HG02981 (cell line): ENCODE measurements at regions not wholly inside any gene's neighbourhood (a gene's known extent, or its start where the extent isn't known, plus 50 kb on each side); places are given as distances from the start of the nearest gene placed in this dataset.
A peak's percentile ranks its signal among the peaks of the same experiment; 100 is the strongest.
"Not testable (repeated sequence)": the region's sequence is repeated elsewhere in the genome, so short reads cannot be mapped to it uniquely, and the experiment has no call there.

Source experiments
- ATAC-seq: cut with Tn5 transposase; IDR thresholded peaks from one replicate; pipeline ENCODE4 v1.9.1; 2021; ENCODE audit warnings: mild to moderate bottlenecking, moderate library complexity; ENCODE audit not compliant: unreplicated experiment

DNA sequence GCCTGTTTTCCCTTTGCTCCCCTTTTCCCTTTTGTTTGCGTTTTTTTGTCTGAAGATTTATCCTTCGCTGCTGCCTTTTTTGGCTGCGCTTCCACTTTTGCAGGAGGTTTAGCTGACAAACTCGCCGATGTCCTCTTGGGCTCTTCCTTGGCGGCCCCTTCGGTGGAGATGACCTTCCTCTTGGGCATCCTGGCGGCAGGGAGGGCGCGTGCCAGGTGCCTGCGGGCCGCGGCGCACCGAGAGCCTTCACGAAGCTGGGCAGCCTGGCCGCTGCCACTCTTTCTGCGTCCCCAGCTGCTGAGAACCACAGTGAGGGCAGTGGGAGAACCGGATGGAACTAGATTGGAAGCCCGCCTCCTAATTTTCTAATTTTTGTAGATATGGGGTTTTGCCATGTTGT lies 197.1 kb upstream of the C2CD4B start:
- no peak for ATAC-seq

DNA sequence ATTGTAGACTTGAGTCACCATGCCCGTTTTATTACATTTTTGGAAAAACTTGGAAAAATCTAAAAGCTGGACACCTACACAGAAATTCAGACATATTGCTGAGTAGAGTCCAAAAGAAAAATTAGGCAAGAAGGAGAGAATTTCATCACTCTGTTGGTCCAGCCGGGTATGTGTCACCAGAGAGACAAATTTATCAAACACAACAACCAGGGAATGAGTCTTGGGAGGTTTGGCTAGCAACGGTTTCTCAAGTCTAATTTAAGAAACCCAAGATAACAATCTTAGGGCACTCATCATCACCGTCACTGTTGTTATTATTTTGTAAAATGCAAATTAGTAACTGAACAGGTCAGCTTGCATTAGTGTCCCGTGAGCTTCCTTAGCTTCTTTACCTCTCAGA lies 197.5 kb upstream of the C2CD4B start:
- ATAC-seq, result no peak

DNA sequence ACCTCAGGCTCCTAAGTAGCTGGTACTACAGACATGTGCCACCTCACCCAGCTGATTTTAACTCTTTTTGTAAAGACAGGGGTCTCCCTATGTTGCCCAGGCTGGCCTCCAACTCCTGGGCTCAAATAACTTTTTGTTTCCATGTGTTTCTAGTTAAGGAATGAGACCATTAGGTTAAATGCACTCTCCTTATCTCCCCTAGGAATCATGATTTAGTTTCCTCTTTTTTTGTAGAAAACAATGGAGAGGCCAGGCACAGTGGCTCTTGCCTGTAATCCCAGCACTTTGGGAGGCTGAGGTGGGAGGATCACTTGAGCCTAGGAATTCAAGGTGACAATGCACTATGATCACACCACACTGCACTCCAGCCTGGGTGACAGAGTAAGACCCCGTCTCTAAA lies 198.8 kb upstream of the C2CD4B start:
- ATAC-seq, result no peak

DNA sequence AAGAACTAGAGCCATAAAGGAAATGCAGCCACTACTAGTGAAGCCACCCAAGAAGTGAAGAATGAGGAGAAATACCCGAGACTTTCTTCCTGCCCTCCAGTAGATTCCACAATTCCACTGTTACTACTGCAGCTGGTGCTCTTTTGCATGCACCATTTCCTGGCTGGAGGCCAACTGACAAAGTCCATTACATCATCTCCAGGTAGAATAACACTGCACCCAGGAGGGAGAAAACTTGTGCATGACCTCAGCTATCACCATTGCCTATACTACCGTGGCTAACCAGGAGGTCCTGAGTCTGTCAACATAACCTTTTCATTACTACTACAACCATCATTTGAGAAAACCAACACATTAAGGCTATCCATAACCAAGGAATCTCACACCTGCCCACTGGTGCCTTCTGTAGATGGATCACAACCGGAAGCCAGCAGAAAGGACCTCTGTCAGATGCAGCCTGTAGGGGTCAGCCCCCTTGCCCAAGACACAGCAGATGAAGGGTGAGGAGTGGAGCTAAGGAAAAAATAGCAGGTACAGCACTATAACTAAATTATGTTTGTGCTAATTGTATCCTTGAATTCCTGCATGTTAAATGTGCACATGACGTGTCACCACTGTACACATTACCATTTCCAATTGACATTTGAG lies 200.8 kb upstream of the C2CD4B start:
- no peak for ATAC-seq

DNA sequence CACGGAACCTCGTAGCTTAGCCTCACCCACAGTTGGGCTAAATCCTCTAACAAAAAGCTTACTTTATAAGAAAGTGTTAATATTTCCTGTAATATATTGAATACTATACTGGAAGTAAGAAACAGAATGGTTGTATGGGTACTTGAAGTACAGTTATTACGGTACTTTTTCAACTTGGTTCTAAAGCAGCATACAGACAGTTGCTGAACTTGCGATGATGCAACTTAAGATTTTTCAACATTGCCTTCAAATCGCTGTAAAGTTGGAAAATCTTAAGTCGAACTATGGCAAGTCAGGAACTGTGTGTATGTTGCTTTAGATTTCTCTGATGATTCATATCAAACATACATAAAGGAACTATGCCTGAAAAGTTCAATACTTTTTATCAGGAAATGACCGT lies 204.4 kb upstream of the C2CD4B start:
- no peak for ATAC-seq

DNA sequence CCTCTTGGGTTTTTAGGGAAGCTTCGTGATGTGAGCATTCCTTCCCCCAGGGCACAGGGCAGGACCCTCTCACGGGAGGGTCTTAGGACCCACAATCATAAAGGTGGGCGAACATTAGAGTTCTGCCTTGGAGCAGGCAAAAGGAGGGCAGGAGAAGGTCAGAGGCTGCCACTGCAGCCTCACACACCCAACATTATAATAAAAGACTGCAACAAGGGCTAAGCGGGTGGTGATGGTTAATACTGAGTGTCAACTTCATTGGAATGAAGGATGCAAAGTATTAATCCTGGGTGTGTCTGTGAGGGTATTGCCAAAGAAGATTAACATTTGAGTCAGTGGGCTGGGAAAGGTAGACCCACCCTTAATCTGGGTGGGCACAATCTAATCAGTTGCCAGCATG lies 206.6 kb upstream of the C2CD4B start:
- ATAC-seq, result not testable (repeated sequence)

DNA sequence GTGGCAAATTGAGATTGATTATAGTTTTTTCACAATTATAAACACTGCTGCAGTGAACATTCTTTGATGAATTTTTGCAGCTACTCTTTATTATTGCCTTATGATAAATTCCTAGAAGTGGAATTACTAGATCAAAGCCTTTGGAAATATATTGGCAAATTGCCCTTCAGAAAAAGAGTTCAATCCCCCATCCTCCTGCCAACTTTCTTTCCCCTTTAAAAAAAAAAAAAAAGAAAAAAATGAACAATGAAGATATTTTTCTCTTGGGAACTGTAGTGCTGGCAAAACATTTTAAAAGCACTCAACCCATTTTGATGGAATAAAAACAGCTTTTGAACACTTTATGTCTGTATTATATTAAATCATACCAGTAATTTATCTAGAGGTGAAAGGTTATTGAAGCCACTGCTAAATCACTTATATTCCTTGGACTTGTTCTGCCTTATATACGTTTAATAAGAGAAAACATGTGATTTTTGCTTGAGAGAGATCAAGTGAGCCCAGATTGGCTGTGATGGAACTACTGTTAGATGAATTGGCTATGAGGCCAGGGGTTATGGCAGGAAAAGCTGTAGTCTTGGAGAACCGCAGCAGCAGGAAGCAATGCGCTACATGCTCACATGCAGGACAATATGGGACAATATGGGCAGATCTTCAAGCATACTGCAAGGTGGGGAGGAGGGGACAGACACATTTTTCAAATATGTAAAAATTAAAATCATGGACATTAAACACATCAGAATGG lies 212.8 kb upstream of the C2CD4B start:
- ATAC-seq, result no peak

DNA sequence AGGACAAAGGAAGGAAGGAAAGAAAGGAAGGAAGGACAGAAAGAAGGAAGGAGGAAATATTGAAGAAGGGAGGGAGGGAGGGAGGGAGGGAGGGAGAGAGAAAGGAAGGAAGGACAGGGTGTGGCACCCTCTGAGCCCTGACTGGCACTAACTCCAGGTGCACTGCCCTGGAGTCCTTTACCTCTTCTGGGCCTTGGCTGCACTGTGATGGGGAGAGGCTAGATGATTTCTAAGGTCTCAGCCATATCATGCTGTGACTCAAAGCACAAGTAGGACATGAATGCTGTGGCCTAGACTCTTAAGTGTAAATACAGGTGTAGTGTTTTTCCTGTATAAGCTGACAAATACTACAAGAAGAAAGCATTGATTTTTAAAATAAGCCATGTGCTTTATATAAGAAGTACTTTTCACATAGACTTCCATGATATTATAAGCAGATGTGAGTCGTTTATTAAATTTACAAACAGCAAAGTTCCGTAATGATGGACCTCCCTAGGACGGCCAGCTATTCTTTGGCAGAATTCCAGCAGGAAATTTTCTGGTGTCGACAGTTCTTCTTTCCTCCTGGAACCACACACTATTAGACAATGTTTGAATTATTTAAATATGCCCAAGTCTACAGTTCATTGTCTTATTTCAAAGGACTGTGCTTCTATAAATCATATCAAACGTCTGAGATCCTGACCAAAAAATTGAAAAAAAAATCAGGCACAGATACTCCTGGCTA lies 213.8 kb upstream of the C2CD4B start:
- no peak for ATAC-seq

DNA sequence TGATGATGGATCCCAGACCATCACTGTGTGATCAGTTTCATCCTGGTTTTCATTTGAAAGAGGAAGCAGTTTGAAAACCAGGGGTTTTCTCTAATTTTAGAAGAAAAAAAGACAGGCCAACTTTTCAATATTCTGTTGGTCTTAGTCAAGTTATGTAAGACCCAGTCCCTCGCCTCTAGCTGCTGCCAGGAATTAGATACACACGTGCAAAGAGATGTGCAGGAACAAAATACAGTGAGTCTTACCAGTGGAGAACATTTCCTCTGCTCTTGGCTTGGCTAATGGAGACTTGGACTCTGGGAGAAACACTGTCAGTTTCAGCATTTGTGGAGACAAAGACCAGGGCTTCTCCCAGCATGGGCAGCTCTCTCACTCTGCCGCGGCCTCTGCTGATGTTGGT lies 214.9 kb upstream of the C2CD4B start:
- ATAC-seq, result no peak

DNA sequence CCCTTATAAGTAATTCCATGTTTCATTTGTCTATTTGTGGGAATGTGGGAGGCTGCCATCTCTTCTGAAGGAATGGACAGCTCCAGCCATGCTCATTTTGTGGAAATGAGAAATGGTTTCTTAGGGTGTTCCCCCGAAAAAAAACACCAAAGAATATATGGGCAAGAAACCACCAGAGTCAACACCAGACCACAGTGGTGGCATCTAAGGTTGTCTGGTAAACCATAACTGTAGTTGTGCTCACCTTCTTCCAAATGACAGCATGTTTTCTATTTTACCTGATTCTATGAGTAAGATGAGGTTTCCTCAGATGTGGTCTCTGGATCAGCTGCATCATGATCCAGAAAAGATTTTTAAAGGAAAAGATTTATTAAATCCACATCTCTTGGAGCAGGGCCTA lies 217.0 kb upstream of the C2CD4B start:
- ATAC-seq, result no peak

DNA sequence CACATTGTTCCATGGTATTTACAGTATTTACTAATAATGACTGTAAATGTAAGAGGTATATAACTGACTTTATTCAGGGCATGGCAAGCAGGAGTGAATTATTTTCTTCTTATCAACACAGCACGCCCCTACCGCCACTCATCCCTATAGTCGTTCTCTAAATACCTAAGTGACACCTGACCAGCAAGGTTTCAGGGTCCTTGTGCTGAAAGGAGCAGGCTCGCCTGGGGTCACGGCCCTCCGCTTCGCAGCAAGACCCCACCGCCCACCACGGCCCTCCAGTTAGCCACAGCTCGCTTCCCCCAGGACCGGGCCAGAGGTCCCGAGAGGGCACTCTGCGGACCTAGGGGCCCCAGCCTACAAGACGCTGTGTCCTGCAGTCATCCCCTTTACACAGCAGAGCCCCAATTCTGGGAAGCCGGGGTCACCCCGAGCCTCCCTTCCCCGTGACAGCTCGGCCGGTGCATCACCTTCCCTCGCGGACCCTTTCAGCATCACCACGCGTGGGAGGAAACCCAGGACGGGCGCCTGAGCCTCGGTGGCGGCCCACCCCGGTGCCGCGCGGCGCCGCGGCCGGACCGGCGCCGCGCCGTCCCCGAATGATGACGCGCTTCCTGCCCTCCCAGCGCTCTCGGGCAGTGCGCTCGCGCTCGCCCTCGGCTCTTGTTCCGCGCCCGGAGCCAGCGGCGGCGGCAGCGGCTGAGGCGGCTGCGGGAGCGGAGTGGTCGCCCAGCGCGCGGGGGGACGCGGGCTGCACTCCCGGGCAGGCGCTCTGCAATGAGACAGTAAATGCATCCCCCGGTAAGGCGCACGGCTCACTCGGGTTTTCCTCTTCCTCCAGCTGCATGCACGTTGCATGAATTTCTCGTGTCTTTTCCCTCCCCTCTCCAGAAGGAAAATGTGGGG lies 225.1 kb upstream of the C2CD4B start, which contains the start of gene TLN2:
Gene TLN2 (plus strand): TSS at position 666 of the 906 bp plus-strand sequence.
- peak; percentile 87 for ATAC-seq

DNA sequence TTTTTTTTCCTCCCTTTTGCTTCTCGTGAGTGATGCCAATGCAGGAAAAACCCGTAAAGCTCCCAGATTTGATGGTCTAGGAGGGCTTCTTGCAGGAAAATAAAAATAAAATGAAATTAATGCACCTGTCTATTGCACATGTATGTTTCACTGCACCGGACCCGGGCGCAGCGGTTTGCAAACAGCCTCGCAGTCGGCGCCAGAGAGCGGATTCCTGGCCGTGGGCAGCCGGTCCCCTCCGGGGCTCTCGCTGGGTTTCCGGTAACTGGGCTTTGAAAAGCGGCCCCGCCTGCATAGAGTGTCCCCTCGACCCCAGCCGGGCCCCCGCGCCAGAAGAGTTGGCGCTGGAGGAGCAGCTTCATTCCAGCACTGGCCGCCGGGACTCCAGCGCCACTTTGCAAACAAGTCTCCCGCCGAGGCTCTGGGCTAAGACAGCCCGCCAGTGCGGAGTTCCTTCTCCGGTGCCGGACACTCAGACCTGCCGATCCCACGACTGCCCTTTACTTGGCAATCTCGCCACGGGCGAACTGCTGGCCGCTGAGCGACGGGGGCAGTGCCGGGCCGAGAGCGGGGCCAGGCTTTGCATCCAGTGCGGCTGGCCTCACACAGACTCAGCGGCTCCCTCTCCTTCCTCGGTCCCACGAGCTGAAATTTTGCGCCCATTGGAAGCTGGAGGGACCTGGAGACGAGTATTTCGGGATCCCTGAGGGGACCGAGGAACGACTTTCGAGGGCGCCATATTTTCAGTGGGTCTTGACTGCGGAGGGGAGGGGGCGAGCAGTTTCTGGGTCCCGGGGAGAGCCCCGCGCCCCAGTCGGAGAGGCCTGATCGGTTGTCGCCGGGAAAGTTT lies 225.9 kb upstream of the C2CD4B start:
- peak; percentile 21 for ATAC-seq

DNA sequence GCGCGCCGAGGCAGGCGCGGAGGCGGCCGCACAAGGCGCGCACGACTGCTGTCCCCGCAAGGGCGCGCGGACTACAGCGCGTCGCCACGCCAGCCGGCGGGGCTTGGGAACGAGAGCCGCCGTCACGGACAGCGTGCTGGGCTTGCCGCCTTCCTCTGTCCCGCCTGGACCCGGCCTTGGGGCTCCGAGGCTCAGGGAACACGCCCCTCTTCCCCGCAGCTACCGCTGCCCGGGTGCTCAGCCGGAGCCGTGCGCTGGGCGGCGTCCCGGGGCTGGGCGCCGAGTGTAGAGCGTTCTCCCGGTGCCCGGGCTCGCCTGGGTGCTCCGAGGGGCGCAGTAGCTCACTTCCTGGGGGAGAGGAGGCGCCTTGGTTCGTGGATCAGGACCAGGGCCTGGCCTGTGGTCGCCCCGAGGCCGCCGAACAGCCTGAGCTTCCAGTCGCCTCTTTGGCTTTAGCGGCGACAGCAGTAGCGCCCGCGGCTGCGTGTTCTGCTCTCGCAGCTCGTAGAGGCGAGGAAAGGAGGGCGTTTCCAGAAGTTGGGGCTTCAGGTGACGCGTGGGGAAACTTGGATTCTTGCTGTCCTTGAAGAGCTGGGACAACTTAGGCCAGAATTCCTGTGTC lies 226.7 kb upstream of the C2CD4B start:
- ATAC-seq, result no peak

DNA sequence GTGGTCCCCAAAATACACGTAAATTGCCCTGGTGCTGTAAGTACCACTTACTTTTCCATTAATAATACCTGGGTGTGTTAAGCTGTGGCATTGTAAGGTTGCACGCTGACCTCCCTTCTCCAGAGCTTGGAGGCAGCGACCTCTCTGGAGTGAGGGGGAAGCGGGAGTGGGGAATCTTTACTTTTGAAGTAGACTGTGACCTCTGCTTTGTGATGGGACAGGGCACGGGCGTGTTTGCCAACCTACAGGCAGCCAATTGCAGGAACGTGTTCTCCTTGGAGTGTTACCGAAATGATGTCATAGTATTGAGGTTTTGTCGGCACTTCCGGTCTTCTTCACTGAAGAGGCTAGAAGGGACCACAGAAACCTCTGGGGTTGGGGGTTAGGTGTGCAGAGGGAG lies 227.3 kb upstream of the C2CD4B start:
- ATAC-seq, result no peak

DNA sequence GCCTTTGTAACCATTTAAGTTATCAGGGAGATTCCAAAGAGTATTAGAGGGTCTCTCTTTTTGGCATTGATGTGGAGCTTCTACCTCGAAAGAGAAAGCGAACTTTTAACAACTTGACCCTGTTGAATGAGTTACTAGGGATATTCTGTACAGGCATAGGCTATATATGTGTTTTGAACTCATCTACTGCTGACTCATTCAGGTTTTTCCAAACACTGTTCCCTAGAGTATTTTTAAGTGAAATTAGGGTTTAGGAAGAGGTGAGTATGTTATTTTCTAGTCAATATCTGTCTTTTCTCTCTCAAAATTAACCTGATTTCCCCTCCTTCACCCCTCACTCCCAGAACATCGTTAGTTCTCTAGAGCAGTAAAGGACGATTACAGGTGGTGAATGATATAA lies 228.1 kb upstream of the C2CD4B start:
- no peak for ATAC-seq

DNA sequence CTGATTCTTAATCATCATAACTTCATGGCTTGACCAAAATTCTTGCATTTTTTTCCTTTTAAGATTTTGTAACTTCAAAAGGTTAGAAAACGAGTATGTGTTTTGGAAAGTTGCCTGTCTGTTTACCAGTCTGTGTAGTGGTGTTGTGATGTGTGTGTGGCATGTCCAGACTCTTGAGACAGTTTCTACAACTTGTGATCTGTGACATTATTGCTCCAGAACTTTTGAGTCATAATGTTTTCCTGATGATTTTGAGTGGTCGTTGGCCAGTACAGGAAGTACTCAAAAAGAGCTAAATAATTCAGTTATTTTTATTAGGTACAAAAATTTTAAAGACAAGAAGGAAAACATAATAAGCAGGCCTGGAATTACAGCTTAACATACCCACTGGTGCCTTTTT lies 229.0 kb upstream of the C2CD4B start:
- ATAC-seq, result no peak

DNA sequence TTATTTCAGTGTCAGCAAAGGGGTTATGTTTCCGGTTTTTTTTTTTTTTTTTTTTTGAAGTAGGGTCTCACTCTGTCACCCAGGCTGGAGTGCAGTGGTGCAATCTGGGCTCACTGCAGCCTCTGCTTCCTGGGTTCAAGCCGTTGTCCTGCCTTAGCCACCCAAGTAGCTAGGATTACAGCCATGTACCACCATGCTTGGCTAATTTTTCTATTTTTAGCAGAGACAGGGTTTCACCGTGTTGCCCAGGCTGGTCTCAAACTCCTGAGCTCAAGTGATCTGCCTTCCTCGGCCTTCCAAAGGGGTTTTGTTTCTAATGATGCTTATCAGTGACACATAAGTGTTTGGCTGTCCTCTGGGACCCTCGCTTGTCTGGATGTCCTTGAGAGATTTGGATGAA lies 235.7 kb upstream of the C2CD4B start:
- no peak for ATAC-seq

DNA sequence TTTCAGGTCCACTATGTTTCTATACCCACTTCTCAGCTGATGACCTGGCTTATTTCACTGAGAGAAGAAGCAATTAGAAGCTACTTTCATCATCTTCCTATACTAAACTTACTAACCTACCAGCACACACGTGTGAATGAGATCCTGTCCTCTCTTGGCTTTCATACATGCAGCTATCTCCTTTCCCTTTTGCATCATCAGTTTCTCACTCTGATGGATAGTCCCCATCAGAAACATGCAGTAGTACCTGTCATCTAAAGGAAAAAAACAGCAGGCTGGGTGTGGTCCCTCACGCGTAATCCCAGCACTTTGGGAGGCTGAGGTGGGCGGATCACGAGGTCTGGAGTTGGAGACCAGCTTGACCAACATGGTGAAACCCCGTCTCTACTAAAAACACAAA lies 237.6 kb upstream of the C2CD4B start:
- ATAC-seq, result no peak

DNA sequence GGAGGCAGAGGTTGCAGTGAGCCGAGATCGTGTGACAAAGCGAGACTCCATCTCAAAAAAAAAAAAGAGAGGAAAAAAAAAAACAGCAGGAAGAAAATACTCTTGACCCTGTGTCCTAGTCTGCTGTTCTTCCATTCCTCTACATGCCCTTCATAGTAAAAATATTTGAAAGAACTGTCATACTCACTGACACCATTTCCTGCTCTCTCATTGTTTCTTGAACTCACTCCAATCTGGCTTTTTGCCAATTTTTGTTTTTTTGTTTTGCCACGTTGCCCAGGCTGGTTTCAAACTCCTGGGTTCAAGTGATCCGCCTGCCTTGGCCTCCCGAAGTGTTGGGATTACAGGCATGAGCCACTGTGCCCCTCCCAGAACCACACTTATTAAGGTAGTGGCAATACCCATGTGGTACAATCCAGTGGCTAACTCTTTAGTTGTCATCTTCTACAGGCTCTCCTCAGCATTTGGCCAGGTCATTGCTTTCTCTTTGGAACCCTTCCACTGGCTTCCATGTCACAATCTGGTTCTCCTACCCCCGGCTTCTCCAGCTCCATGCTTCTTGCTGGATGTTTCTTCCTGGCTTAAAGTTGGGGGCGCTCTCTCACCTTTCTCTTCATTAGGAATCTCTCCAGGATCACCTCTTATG lies 238.2 kb upstream of the C2CD4B start:
- no peak for ATAC-seq
